Common myeloid progenitor, CD34-positive (primary cell): ENCODE measurements at regions not wholly inside any gene's neighbourhood (a gene's known extent, or its start where the extent isn't known, plus 50 kb on each side); places are given as distances from the start of the nearest gene placed in this dataset.

ENCODE experiments used
- CTCF ChIA-PET: fragments of 350-600 bp; sonication (Branson Sonifier 250); formaldehyde crosslinking; loops from one replicate; lab custom pipeline; 2021; ENCODE audit warnings: antibody characterized with exemption; lab: Charles Lee
- POLR2A ChIA-PET: fragments of 350-600 bp; sonication (Branson Sonifier 250); formaldehyde crosslinking; loops from one replicate; lab custom pipeline; 2021; ENCODE audit warnings: antibody characterized with exemption; lab: Charles Lee
- DNase-seq, 3 donors: peaks; one replicate each; pipeline versions ENCODE4 v3.0.0 to v3.0.0-alpha.2; 2013
- H3K27ac ChIP-seq, 2 experiments: 1 replicate in 1 of 2; 2 replicates in 1 of 2; pipeline ENCODE4 v1.7.0; 2013; ENCODE audit warnings: inconsistent platforms in 2 of 2, low read length in 2 of 2, mild to moderate bottlenecking in 2 of 2, low read depth in 1 of 2, moderate library complexity in 1 of 2; ENCODE audit not compliant: severe bottlenecking in 2 of 2, insufficient read depth in 1 of 2, poor library complexity in 1 of 2
- H3K27me3 ChIP-seq, 5 experiments: replicated peaks in 2 of 5; 1 replicate in 3 of 5; 2 replicates in 2 of 5; pipeline versions ENCODE4 v1.6.1 to v1.7.0; 2013; ENCODE audit warnings: low read length in 4 of 5, mild to moderate bottlenecking in 2 of 5, moderate library complexity in 2 of 5, inconsistent platforms in 1 of 5; ENCODE audit not compliant: insufficient read depth in 5 of 5, control insufficient read depth in 4 of 5
- H3K36me3 ChIP-seq, 4 experiments: 1 replicate in 2 of 4; 2 replicates in 2 of 4; pipeline versions ENCODE4 v1.6.1 to v1.7.0; 2013; ENCODE audit warnings: low read length in 3 of 4, control low read depth in 1 of 4, mild to moderate bottlenecking in 1 of 4; ENCODE audit not compliant: control insufficient read depth in 4 of 4, insufficient read depth in 4 of 4
- H3K4me1 ChIP-seq, 4 experiments: 1 replicate in 3 of 4; 2 replicates in 1 of 4; pipeline versions ENCODE4 v1.6.1 to v1.7.1; 2013; ENCODE audit warnings: low read length in 3 of 4, mild to moderate bottlenecking in 3 of 4, control low read depth in 1 of 4, inconsistent platforms in 1 of 4, moderate library complexity in 1 of 4; ENCODE audit not compliant: control insufficient read depth in 4 of 4, insufficient read depth in 4 of 4; ENCODE audit errors: control extremely low read depth in 1 of 4
- H3K4me3 ChIP-seq, 7 experiments: 1 replicate in 4 of 7; 2 replicates in 3 of 7; pipeline versions ENCODE4 v1.5.1 to v1.7.0; 2013; ENCODE audit warnings: mild to moderate bottlenecking in 7 of 7, low read length in 6 of 7, moderate library complexity in 6 of 7, inconsistent platforms in 2 of 7, low read depth in 2 of 7, control low read depth in 1 of 7; ENCODE audit not compliant: insufficient read depth in 4 of 7, control insufficient read depth in 1 of 7; ENCODE audit errors: extremely low read depth in 1 of 7
- H3K9me3 ChIP-seq, 5 experiments: 1 replicate in 4 of 5; 2 replicates in 1 of 5; pipeline versions ENCODE4 v1.6.1 to v1.7.1; 2013; ENCODE audit warnings: low read length in 4 of 5, mild to moderate bottlenecking in 2 of 5, inconsistent platforms in 1 of 5, low read depth in 1 of 5, moderate library complexity in 1 of 5; ENCODE audit not compliant: control insufficient read depth in 4 of 5, insufficient read depth in 2 of 5; ENCODE audit errors: control extremely low read depth in 1 of 5
- WGBS: methylation state at CpG from one replicate; pipeline ENCODE4 v1.1.5; 2013; ENCODE audit not compliant: insufficient coverage; 5-methylcytosine and 5-hydroxymethylcytosine counted together

- POLR2A ChIA-PET = no interaction called here
- CTCF ChIA-PET = no interaction called here
- Histone ChIP-seq H3K27me3 (no peaks in the 10 kb centered on the region), H3K9me3 (no peaks in the 10 kb centered on the region), H3K27ac (no peak overlapping the region), H3K4me3 (no peak overlapping the region), H3K36me3 (no peaks in the 10 kb centered on the region), H3K4me1 (peaks cover 0 to 13% (median 0%) of the 10 kb centered on the region in 4 experiments)
- no peak for DNase-seq
- WGBS = 91% methylated on average over 16 of the region's 17 CpGs
These were observed 148.3 kb upstream of the IQSEC1 start for GRCh38 chr3:13221491-13222061.

- DNase-seq = no peak
- Histone ChIP-seq H3K27me3 (no peaks in the 10 kb centered on the region), H3K36me3 (no peaks in the 10 kb centered on the region), H3K9me3 (no peaks in the 10 kb centered on the region), H3K27ac (no peak overlapping the region), H3K4me3 (no peak overlapping the region), H3K4me1 (peaks cover 0 to 13% (median 0%) of the 10 kb centered on the region in 4 experiments)
- ChIA-PET CTCF (no interaction called here), POLR2A (no interaction called here)
- WGBS = 90% methylated on average over 8 of the region's 8 CpGs
These were observed 147.8 kb upstream of the IQSEC1 start for GRCh38 chr3:13220991-13221390.

GRCh38 chr3:13219902-13220296 is 146.7 kb upstream of the IQSEC1 start:
- WGBS = 97% methylated on average over 10 of the region's 10 CpGs

DNA sequence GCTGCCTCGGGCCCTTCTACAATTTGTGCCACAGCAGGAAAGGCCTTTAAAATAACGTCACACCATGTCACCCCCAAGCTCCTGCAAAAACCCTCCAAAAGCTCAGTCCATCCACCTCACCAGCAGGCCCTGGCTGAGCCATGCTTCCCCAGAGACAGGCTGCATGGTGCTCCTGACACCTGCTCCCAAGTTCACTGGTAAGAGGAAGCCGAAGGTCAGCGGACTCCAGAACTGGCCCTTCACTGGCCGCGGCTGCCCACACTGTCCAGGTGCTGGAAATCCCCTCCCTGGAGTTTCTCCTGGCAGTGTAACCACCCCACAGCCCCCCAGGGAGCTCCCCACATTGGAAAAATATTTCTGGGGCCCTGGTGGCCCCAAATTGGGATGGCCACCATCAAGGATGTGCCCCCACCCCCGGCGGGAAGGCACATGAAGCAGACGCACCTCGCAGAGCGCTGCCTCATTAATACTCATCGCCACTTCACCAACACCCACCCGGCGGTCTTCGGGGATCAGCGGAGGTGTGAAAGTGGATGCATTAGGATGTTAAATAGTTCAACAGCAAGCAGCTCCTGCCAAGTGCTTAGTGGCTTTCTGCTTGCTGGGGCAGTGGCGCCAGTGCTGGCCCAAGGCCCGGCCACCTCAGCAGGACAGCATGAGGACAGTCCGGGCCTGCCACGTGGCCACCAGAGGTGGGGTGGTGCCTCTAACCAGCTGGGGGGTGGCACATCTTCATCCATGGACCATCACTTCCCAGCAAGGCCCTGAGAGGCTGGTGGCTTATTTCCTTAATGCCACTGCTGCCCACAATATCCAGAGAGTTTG is 146.1 kb upstream of the IQSEC1 start:
- ChIA-PET POLR2A (no interaction called here), CTCF (interaction anchor here (1.4 kb wide), 1 partner anchor 234 kb away, joined by 4 read pairs; no protein-coding TSS in a partner anchor)
- peaks cover 0 to 11% (median under 1%) of the 10 kb centered on the region in 4 experiments for H3K4me1 ChIP-seq
- no peak overlapping the region for H3K27ac ChIP-seq
- H3K9me3 ChIP-seq = no peaks in the 10 kb centered on the region
- no peak overlapping the region for H3K4me3 ChIP-seq
- H3K27me3 ChIP-seq = no peaks in the 10 kb centered on the region
- 94% methylated on average over 9 of the region's 20 CpGs for WGBS
- DNase-seq = no peak
- H3K36me3 ChIP-seq = no peaks in the 10 kb centered on the region

More at GRCh38 chr3:13219902-13220296, 146.7 kb upstream of the IQSEC1 start:
- Histone ChIP-seq H3K4me1 (peaks cover 0 to 13% (median 0%) of the 10 kb centered on the region in 4 experiments), H3K36me3 (no peaks in the 10 kb centered on the region), H3K27me3 (no peaks in the 10 kb centered on the region), H3K4me3 (no peak overlapping the region), H3K9me3 (no peaks in the 10 kb centered on the region), H3K27ac (no peak overlapping the region)
- ChIA-PET POLR2A (no interaction called here), CTCF (interaction anchor here (1.4 kb wide), 1 partner anchor 233 kb away, joined by 4 read pairs; no protein-coding TSS in a partner anchor)
- no peak for DNase-seq

DNA sequence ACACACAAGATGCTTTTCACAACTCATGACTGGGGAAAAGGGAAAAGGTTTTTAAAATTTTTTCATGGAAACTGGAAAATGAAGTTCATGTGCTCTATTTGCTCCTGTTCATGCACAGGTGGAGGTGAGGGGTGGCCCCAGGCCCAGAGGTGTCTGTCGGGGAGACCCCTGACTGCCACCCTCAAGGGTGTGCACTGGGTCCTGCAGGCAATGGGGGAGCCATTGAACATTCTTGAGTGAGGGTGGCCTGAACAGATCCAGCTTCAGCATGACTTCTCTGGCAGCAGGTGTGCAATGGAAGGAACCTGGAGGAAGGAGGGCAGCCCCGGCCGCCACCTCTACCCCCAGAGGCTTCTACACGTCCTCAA is 145.3 kb upstream of the IQSEC1 start:
- DNase-seq = no peak
- Histone ChIP-seq H3K4me3 (no peak overlapping the region), H3K27ac (no peak overlapping the region), H3K4me1 (peaks cover 0 to 3% (median 1%) of the 10 kb centered on the region in 4 experiments), H3K27me3 (no peaks in the 10 kb centered on the region), H3K36me3 (no peaks in the 10 kb centered on the region), H3K9me3 (no peaks in the 10 kb centered on the region)
- 100% methylated on average over 2 of the region's 4 CpGs for WGBS
- ChIA-PET POLR2A (no interaction called here), CTCF (interaction anchor here (1.4 kb wide), 1 partner anchor 234 kb away, joined by 4 read pairs; no protein-coding TSS in a partner anchor)

DNA sequence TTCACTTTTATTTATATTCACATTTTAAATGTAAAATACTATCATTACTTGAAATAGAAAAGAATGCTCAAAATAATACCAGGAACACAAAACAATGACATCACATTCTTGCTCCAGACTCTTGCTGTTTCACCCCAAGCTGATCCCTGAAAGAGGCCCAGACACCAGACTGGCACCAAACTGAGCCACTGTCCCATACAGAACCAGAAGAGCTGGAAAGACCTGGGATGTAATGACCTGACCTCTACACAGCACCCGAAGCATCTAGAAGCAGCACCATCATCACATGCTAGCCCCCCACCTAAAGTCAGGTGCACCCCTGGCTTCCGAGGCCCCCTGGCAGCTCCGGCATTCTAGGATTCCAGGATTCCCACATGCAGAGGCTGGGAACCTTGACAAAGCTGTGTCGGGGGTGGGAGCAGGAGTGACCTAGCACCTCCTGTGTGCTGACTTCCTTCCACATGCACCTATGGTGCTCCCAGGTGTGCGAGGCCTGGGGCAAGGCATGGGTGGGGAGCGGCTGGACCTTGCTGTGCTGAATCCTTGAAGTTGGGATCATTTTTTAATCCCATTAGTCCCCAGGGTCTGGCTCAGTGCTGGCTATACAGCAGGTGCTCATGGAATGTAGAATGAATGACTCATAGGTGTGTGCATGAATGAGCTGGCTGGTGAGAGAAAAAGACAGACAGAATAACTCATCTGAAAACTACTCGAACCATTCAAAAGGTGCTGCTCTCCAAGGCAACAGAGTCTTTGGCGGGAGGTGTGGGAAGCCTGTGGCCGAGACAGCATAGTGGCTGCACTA is 144.7 kb upstream of the IQSEC1 start:
- WGBS = 93% methylated on average over 4 of the region's 9 CpGs
- H3K4me3 ChIP-seq = no peak overlapping the region
- H3K9me3 ChIP-seq = no peaks in the 10 kb centered on the region
- no peaks in the 10 kb centered on the region for H3K27me3 ChIP-seq
- no peak for DNase-seq
- H3K4me1 ChIP-seq = peaks cover 0 to 3% (median 0%) of the 10 kb centered on the region in 4 experiments
- no peak overlapping the region for H3K27ac ChIP-seq
- H3K36me3 ChIP-seq = no peaks in the 10 kb centered on the region
- POLR2A ChIA-PET = no interaction called here
- CTCF ChIA-PET = no interaction called here
